Gastrocnemius medialis (tissue), 4 donors: ENCODE measurements at regions not wholly inside any gene's neighbourhood (a gene's known extent, or its start where the extent isn't known, plus 50 kb on each side); places are given as distances from the start of the nearest gene placed in this dataset.

Experiments
- ATAC-seq, 2 donors: fragments of 150-250 bp; one replicate each; pipeline ENCODE4 v1.9.1; 2016
- DNase-seq, 2 donors: peaks; one replicate each; pipeline ENCODE4 v3.0.0-alpha.2; 2019
- H3K27ac ChIP-seq, 4 donors: fragments of 200-600 bp; sonication (generic); 1 replicate in 1 of 4; 2 replicates in 3 of 4; pipeline ENCODE4 v1.5.1; 2016 to 2018; ENCODE audit warnings: mild to moderate bottlenecking in 2 of 4, moderate library complexity in 1 of 4
- H3K27me3 ChIP-seq, 3 donors: fragments of 200-600 bp; sonication (generic) in 2 of 3; 1 replicate in 1 of 3; 2 replicates in 2 of 3; pipeline versions ENCODE4 v1.5.1 to v1.6.0; 2016 to 2019; ENCODE audit warnings: mild to moderate bottlenecking in 1 of 3, moderate library complexity in 1 of 3
- H3K36me3 ChIP-seq, 2 donors: fragments of 200-600 bp; sonication (generic) in 1 of 2; one replicate each; pipeline ENCODE4 v1.5.1; 2017 to 2018
- H3K4me1 ChIP-seq, 2 donors: fragments of 200-600 bp; sonication (generic) in 1 of 2; one replicate each; pipeline ENCODE4 v1.5.1; 2016 to 2017; ENCODE audit warnings: mild to moderate bottlenecking in 2 of 2
- H3K4me3 ChIP-seq, 4 donors: fragments of 200-600 bp; sonication (generic) in 3 of 4; 1 replicate in 1 of 4; 2 replicates in 3 of 4; pipeline ENCODE4 v1.5.1; 2016 to 2019; ENCODE audit warnings: mild to moderate bottlenecking in 2 of 4
- H3K9me3 ChIP-seq, 3 donors: fragments of 200-600 bp; sonication (generic) in 2 of 3; 1 replicate in 1 of 3; 2 replicates in 2 of 3; pipeline ENCODE4 v1.5.1; 2016 to 2019
- POLR2A ChIP-seq, 2 donors: fragments of 450-650 bp; IDR thresholded peaks; one replicate each; pipeline ENCODE4 v1.6.1; 2017; ENCODE audit warnings: antibody characterized with exemption in 2 of 2, mild to moderate bottlenecking in 2 of 2, moderate library complexity in 2 of 2
- in situ Hi-C, 4 donors: fragments of 200-750 bp; cut with MboI; loops; one replicate each; pipeline versions ENCODE4 v1.15.0 to v1.8.0; 2017; ENCODE audit warnings: low sequenced_read_pairs in 4 of 4
- intact Hi-C: fragments of 100-400 bp; cut with DNase I; formaldehyde crosslinking; loops from one replicate; pipeline ENCODE4 v1.15.1; 2023; ENCODE audit warnings: low total_unique reads
- TF ChIP-seq, protein P1 (sequence below), 5 experiments: fragments of 450-650 bp in 3 of 5; fragments of 200-600 bp in 2 of 5; sonication (generic) in 2 of 5; IDR thresholded peaks in 4 of 5; conservative IDR thresholded peaks in 1 of 5; 1 replicate in 4 of 5; 2 replicates in 1 of 5; pipeline ENCODE4 v1.5.1; 2016 to 2019; ENCODE audit warnings: antibody characterized with exemption in 5 of 5, mild to moderate bottlenecking in 3 of 5, moderate library complexity in 3 of 5

- intact Hi-C loops (no loop called here), in situ Hi-C loops (no loop called here)
- no peak overlapping the region for H3K27ac ChIP-seq
- H3K4me3 ChIP-seq = no peak overlapping the region
- no peaks in the 10 kb centered on the region for H3K36me3 ChIP-seq
- no peak for TF ChIP-seq POLR2A (IDR thresholded peaks at IDR 0.05)
- TF ChIP-seq, protein P1, sequence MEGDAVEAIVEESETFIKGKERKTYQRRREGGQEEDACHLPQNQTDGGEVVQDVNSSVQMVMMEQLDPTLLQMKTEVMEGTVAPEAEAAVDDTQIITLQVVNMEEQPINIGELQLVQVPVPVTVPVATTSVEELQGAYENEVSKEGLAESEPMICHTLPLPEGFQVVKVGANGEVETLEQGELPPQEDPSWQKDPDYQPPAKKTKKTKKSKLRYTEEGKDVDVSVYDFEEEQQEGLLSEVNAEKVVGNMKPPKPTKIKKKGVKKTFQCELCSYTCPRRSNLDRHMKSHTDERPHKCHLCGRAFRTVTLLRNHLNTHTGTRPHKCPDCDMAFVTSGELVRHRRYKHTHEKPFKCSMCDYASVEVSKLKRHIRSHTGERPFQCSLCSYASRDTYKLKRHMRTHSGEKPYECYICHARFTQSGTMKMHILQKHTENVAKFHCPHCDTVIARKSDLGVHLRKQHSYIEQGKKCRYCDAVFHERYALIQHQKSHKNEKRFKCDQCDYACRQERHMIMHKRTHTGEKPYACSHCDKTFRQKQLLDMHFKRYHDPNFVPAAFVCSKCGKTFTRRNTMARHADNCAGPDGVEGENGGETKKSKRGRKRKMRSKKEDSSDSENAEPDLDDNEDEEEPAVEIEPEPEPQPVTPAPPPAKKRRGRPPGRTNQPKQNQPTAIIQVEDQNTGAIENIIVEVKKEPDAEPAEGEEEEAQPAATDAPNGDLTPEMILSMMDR (IDR thresholded peaks at IDR 0.05 in 4 of 5, conservative IDR thresholded peaks at IDR 0.05 in 1 of 5) = no peak
- no peaks in the 10 kb centered on the region for H3K27me3 ChIP-seq
- DNase-seq (no peak), ATAC-seq (no peak)
- no peaks in the 10 kb centered on the region for H3K9me3 ChIP-seq
- H3K4me1 ChIP-seq = no peaks in the 10 kb centered on the region
Observed at GRCh38 chr10:33938001-33938400, 603.5 kb upstream of the NRP1 start.

DNA sequence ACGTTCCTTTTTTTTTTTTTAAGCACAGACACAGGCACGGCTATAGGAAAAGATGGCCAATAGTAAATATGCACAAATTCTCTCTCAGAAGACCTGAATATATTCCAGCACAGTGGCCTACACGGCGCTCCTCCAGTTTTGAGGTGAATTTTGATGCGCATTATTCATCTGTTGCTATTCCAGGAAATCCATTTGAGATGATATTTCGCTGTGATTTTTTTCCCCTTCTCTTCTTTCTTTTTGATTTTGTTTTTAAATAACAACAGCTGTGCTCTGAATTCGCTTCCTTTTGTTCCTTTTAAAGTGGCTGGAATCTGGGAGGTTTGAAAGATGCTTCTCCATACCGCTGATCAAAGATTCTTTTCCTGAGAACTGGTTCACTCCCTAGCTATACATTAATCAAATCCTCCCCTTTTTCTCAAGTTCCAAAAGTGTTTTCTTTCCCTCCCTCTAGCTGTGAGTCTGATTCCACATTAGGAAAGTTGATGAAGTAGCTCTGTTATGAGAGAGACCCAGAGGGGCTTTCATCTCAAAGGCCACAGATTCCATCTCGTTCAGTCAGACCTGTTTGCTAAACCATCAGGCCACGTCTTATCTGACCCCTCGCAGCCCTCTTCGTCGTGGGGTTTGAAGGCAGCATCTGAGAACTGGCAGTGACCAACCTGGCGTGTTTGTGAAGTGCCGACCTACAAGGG, 602.7 kb upstream of the NRP1 start:
- no peaks in the 10 kb centered on the region for H3K4me1 ChIP-seq
- no peak overlapping the region for H3K27ac ChIP-seq
- no peaks in the 10 kb centered on the region for H3K36me3 ChIP-seq
- no peak overlapping the region for H3K4me3 ChIP-seq
- ATAC-seq = no peak
- TF ChIP-seq, protein P1 (IDR thresholded peaks at IDR 0.05 in 4 of 5, conservative IDR thresholded peaks at IDR 0.05 in 1 of 5) = no peak
- no peak for TF ChIP-seq POLR2A (IDR thresholded peaks at IDR 0.05)
- no peaks in the 10 kb centered on the region for H3K9me3 ChIP-seq
- intact Hi-C loops (no loop called here), in situ Hi-C loops (no loop called here)
- no peaks in the 10 kb centered on the region for H3K27me3 ChIP-seq
- no peak for DNase-seq

DNA sequence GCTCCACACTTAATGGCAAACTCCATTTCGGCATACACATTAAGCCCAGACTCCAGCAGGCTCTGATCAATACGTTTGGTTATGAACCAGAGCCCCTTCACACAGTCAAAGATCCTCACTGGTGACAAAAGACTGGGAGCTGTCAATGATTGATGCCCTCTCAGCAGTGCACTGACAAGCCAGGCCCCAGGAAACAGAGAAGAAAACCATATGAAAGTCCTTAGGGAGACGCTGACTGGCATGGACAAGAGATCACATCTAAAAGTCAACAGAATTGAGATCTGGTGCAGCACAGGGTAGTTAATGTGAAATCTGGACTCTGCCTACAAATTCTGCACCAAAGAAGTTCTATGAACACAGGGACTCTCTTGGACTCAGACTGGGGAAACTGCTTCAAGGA, 600.9 kb upstream of the NRP1 start:
- DNase-seq = no peak
- H3K4me1 ChIP-seq = no peaks in the 10 kb centered on the region
- no peaks in the 10 kb centered on the region for H3K36me3 ChIP-seq
- H3K4me3 ChIP-seq = no peak overlapping the region
- TF ChIP-seq, protein P1 (IDR thresholded peaks at IDR 0.05 in 4 of 5, conservative IDR thresholded peaks at IDR 0.05 in 1 of 5) = no peak
- no peak for TF ChIP-seq POLR2A (IDR thresholded peaks at IDR 0.05)
- ATAC-seq = no peak
- no peaks in the 10 kb centered on the region for H3K27me3 ChIP-seq
- H3K27ac ChIP-seq = no peak overlapping the region
- intact Hi-C loops = no loop called here
- H3K9me3 ChIP-seq = no peaks in the 10 kb centered on the region
- in situ Hi-C loops = no loop called here

GRCh38 chr10:33930079-33930478, 595.6 kb upstream of the NRP1 start:
- H3K27me3 ChIP-seq = no peaks in the 10 kb centered on the region
- DNase-seq (no peak), ATAC-seq (no peak)
- no peaks in the 10 kb centered on the region for H3K36me3 ChIP-seq
- no peaks in the 10 kb centered on the region for H3K9me3 ChIP-seq
- H3K27ac ChIP-seq = no peak overlapping the region
- H3K4me3 ChIP-seq = no peak overlapping the region
- TF ChIP-seq, protein P1 (IDR thresholded peaks at IDR 0.05 in 4 of 5, conservative IDR thresholded peaks at IDR 0.05 in 1 of 5) = no peak
- no peak for TF ChIP-seq POLR2A (IDR thresholded peaks at IDR 0.05)
- intact Hi-C loops (no loop called here), in situ Hi-C loops (no loop called here)
- H3K4me1 ChIP-seq = peaks cover 0 to 3% of the 10 kb centered on the region in 2 donors

- DNase-seq = no peak
- intact Hi-C loops = no loop called here
- ATAC-seq = no peak
- in situ Hi-C loops = no loop called here
- Histone ChIP-seq H3K27ac (no peak overlapping the region), H3K4me1 (peaks cover 0 to 3% of the 10 kb centered on the region in 2 donors), H3K9me3 (no peaks in the 10 kb centered on the region), H3K36me3 (no peaks in the 10 kb centered on the region), H3K27me3 (no peaks in the 10 kb centered on the region), H3K4me3 (no peak overlapping the region)
- TF ChIP-seq, protein P1 (IDR thresholded peaks at IDR 0.05 in 4 of 5, conservative IDR thresholded peaks at IDR 0.05 in 1 of 5) = no peak
- no peak for TF ChIP-seq POLR2A (IDR thresholded peaks at IDR 0.05)
Observed at GRCh38 chr10:33927347-33927746, 592.9 kb upstream of the NRP1 start.
